Heart left ventricle (tissue), 16 donors: ENCODE measurements at regions not wholly inside any gene's neighbourhood (a gene's known extent, or its start where the extent isn't known, plus 50 kb on each side); places are given as distances from the start of the nearest gene placed in this dataset.

Source experiments
- ATAC-seq, 4 donors: fragments of 200-7000 bp; cut with Tn5 transposase; one replicate each; pipeline ENCODE4 v1.9.1; 2020 to 2022; ENCODE audit warnings: moderate library complexity in 4 of 4, mild to moderate bottlenecking in 3 of 4, moderate number of reproducible peaks in 1 of 4
- DNase-seq, 5 donors: peaks; one replicate each; pipeline ENCODE4 v3.0.0-alpha.2; 2020
- H3K27ac ChIP-seq, 12 donors: fragments of 200-600 bp; sonication (generic) in 4 of 12; one replicate each; pipeline versions ENCODE4 v1.5.0 to v1.8.0; 2016 to 2022; ENCODE audit warnings: mild to moderate bottlenecking in 2 of 12
- H3K27me3 ChIP-seq, 9 donors: fragments of 200-600 bp; sonication (generic) in 2 of 9; one replicate each; pipeline versions ENCODE4 v1.5.1 to v1.8.0; 2016 to 2022; ENCODE audit warnings: mild to moderate bottlenecking in 3 of 9
- H3K36me3 ChIP-seq, 9 donors: fragments of 200-600 bp; sonication (generic) in 2 of 9; one replicate each; pipeline versions ENCODE4 v1.5.0 to v1.8.0; 2018 to 2022; ENCODE audit warnings: mild to moderate bottlenecking in 2 of 9
- H3K4me1 ChIP-seq, 12 donors: fragments of 200-600 bp; sonication (generic) in 4 of 12; one replicate each; pipeline versions ENCODE4 v1.5.0 to v1.8.0; 2016 to 2022; ENCODE audit warnings: mild to moderate bottlenecking in 3 of 12
- H3K4me3 ChIP-seq, 12 donors: fragments of 200-600 bp; sonication (generic) in 4 of 12; one replicate each; pipeline versions ENCODE4 v1.5.0 to v1.8.0; 2017 to 2022; ENCODE audit warnings: mild to moderate bottlenecking in 9 of 12, moderate library complexity in 4 of 12
- H3K9me3 ChIP-seq, 12 donors: fragments of 200-600 bp; sonication (generic) in 4 of 12; one replicate each; pipeline versions ENCODE4 v1.5.0 to v1.8.0; 2016 to 2022; ENCODE audit warnings: mild to moderate bottlenecking in 1 of 12
- CTCF ChIP-seq, 12 donors: fragments of 200-600 bp; sonication (generic) in 4 of 12; IDR thresholded peaks; one replicate each; pipeline versions ENCODE4 v1.5.0 to v1.8.0; 2018 to 2022; ENCODE audit warnings: antibody characterized with exemption in 12 of 12, mild to moderate bottlenecking in 5 of 12
- POLR2A ChIP-seq, 2 donors: fragments of 450-650 bp; IDR thresholded peaks; one replicate each; pipeline ENCODE4 v1.6.1; 2017; ENCODE audit warnings: antibody characterized with exemption in 2 of 2, mild to moderate bottlenecking in 2 of 2, moderate library complexity in 2 of 2
- WGBS, 4 donors: extraction: QIAGEN DNeasy Blood & Tissue Kit in 2 of 4; methylation state at CpG; one replicate each; pipeline versions ENCODE4 v1.1.5 to v1.1.7; 2013 to 2018; 5-methylcytosine and 5-hydroxymethylcytosine counted together
- intact Hi-C, 10 donors: fragments of 100-400 bp; cut with DNase I; formaldehyde crosslinking; loops; one replicate each; pipeline versions ENCODE4 v1.11.1 to v1.14.2; 2022
- donor health status: ischemic (EF 13 %, LVEDD 7.1; RV severe dilation, severe dysfunction).
- donor health status: healthy with polysubstance abuse.
- donor health status: DM: no; HTN: yes; CAD: no.
- donor health status: DM: no; HTN: no; CAD: no.
- donor health status: ischemic (EF 25% LVEDD 6.9; RV normal size, moderate dysfunction).
- donor health status: ischemic (EF 25% LVEDD 5.7; RV mildly dilated, moderate dysfunction).
- donor health status: healthy.
- donor health status: DM: yes; HTN: yes; CAD: no.
- donor health status: ischemic (EF 35%, LVEDD 5.7; RV mildly dilated, moderate dysfunction).
- donor health status: nonischemic (EF 11% LVEDD 7.7; RV severe dilation, severe dysfunction).
- donor health status: DM: yes; HTN: yes; CAD: no.
- donor health status: PGD.
- donor health status: ischemic (EF 29% LVEDD 5.4; RV normal size, mild dysfunction).
- donor health status: nonischemic (EF 23%, LVEDD 6.1; RV moderate dilation, normal function).

GRCh38 chr10:31708474-31708873 is 220.2 kb downstream of the ARHGAP12 start:
- H3K4me1 ChIP-seq = peaks cover 0 to 59% (median 40%) of the 10 kb centered on the region in 12 donors
- peak overlapping the region; percentile 74 to 97 (median 87) for H3K27ac ChIP-seq
- peaks cover 0 to 32% (median 13%) of the 10 kb centered on the region in 12 donors for H3K9me3 ChIP-seq
- ATAC-seq (peak; percentile 23 to 63 (median 42)), DNase-seq (peak in 4 of 5 donors; percentile 41 to 65 (median 59))
- peak overlapping the region in 3 of 12 donors; percentile 20 to 36 (median 35) for H3K4me3 ChIP-seq
- no peaks in the 10 kb centered on the region for H3K36me3 ChIP-seq
- TF ChIP-seq CTCF (IDR thresholded peaks at IDR 0.05) (no peak), POLR2A (IDR thresholded peaks at IDR 0.05) (no peak)
- WGBS, 4 donors = 40 to 54% (median 47%) methylated on average over 9 of the region's 9 CpGs
- H3K27me3 ChIP-seq = no peaks in the 10 kb centered on the region
- intact Hi-C loops = loop anchor here (2.0 to 10.0 kb wide), 14 partner anchors 34 to 954 kb away; partner anchors contain the start of gene ZNF438 (in 2 of the 10)

GRCh38 chr10:31708046-31708445 is 220.6 kb downstream of the ARHGAP12 start:
- peak overlapping the region in 7 of 12 donors; percentile 6 to 41 (median 31) for H3K4me3 ChIP-seq
- peak; percentile 10 to 66 (median 41) for ATAC-seq

GRCh38 chr10:31707093-31708039 is 221.3 kb downstream of the ARHGAP12 start:
- Histone ChIP-seq H3K4me1 (peaks cover 0 to 64% (median 41%) of the 10 kb centered on the region in 12 donors), H3K27me3 (no peaks in the 10 kb centered on the region), H3K4me3 (peak overlapping the region in 9 of 12 donors; percentile 7 to 41 (median 31)), H3K9me3 (peaks cover 0 to 29% (median 13%) of the 10 kb centered on the region in 12 donors), H3K36me3 (no peaks in the 10 kb centered on the region), H3K27ac (peak overlapping the region; percentile 74 to 97 (median 87))
- no peak for TF ChIP-seq CTCF (IDR thresholded peaks at IDR 0.05)
- no peak for TF ChIP-seq POLR2A (IDR thresholded peaks at IDR 0.05)
- peak; percentile 84 to 86 (median 84) for DNase-seq
- ATAC-seq = peak; percentile 72 to 92 (median 90)
- intact Hi-C loops = loop anchor here (2.0 to 10.0 kb wide), 14 partner anchors 35 to 953 kb away; partner anchors contain the start of gene ZNF438 (in 2 of the 10)
- 31 to 42% (median 40%) methylated on average over 14 of the region's 14 CpGs for WGBS, 4 donors

More at GRCh38 chr10:31708046-31708445, 220.6 kb downstream of the ARHGAP12 start:
- H3K4me1 ChIP-seq = peaks cover 0 to 59% (median 40%) of the 10 kb centered on the region in 12 donors
- no peaks in the 10 kb centered on the region for H3K36me3 ChIP-seq
- 22 to 39% (median 32%) methylated on average over 3 of the region's 3 CpGs for WGBS, 4 donors
- H3K27me3 ChIP-seq = no peaks in the 10 kb centered on the region
- DNase-seq = peak in 2 of 5 donors; percentile 29 to 36
- intact Hi-C loops = loop anchor here (2.0 to 10.0 kb wide), 14 partner anchors 34 to 953 kb away; partner anchors contain the start of gene ZNF438 (in 2 of the 10)
- H3K27ac ChIP-seq = peak overlapping the region; percentile 74 to 97 (median 87)
- peaks cover 0 to 33% (median 13%) of the 10 kb centered on the region in 12 donors for H3K9me3 ChIP-seq
- TF ChIP-seq POLR2A (IDR thresholded peaks at IDR 0.05) (no peak), CTCF (IDR thresholded peaks at IDR 0.05) (no peak)
